ENCODE measurements at regions not wholly inside any gene's neighbourhood (a gene's known extent, or its start where the extent isn't known, plus 50 kb on each side); places are given as distances from the start of the nearest gene placed in this dataset.
"Not testable (repeated sequence)": the region's sequence is repeated elsewhere in the genome, so short reads cannot be mapped to it uniquely, and the experiment has no call there.

DNA sequence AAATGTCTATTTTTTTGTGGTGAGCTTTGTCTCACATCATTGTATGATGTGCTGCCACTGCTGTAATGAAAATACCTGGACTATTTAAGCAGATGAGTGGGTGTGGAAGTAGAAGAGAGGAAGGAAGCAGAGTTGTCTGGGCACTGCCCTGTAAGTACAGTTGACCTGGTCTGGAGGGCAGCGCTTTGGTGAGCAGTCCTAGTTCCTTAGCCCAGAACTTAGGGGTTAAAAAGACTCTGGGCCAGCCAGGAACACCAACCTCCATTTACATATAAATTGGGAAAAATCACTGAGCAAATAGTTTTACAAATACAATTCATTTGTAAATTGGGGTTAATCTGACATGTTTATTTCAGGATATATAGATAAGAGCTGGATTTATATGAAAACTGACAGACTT is 347.1 kb upstream of the FAT1 start:
- no peak for DNase-seq

DNA sequence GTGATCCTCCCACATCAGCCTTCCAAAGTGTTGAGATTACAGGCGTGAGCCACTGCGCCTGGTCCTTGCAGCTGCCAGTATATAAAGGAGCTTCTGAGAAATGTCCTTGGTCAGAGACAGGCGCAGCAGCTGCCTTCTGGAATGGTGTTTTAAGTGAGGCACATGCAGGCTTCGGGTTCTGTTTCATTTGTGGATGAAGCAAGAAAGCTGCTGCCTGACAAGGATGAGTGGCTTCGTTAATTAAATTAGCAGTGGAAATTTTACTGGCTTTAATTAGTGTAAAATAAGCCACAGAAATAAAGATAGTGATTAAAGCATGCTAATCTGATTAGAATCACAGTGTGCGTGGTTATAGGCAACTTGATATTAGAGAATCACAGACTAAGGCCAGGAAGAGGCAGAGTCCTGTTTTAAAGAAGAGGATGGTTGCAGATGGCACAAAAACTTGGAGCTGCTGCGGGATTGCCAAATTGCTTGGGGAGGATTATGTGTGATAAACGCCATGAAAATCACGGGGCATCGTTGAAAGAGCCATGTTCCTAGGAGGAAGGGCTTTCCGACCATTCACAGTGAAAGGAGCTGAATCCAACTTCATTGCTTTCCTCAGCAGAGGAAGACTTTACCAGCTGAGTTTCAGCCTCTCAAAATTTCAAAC is 348.4 kb upstream of the FAT1 start:
- no peak for DNase-seq

- no peak for DNase-seq
Observed at GRCh38 chr4:187073820-187074219, 350.2 kb upstream of the FAT1 start.

DNA sequence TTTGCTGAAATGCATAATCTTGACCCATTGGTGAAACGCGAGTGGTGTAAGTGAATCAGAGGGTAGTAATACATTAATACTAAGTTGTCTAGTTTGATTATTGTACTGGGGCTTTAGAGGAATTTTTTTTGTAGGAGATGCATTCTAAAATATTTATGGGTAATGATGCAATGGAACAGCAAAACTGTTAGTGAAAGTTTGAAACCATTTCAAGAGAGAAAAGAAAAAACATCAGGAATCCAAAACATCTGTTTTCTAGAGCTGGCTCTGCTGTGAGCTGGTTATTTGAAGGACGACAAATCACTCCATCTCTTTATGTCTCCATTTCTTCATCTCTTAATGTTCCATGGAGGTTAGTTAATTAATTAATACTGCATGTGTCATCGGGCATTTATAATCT is 351.9 kb upstream of the FAT1 start:
- DNase-seq = no peak

- no peak for DNase-seq
Observed at GRCh38 chr4:187077744-187078401, 354.2 kb upstream of the FAT1 start.

- DNase-seq = no peak
Observed at GRCh38 chr4:187084701-187085100, 361.0 kb upstream of the FAT1 start.

DNA sequence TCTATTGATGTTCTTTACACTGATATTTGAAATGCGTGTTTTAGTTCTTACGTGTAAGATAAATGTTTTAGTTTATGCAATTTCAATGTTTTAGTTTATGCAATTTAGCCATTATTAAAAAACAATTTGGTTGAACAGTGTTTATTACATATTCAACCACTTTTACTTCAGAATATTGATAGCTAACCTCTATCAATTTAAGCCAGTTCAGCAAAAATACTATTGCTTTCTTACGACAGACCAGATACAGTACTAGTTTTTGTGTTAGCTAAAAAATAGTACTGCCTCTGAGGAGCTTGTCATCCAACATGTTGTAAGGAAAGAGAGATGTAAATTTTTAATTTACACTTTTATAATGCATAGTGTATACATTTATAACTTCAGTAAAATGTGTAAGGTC is 361.7 kb upstream of the FAT1 start:
- no peak for DNase-seq

DNA sequence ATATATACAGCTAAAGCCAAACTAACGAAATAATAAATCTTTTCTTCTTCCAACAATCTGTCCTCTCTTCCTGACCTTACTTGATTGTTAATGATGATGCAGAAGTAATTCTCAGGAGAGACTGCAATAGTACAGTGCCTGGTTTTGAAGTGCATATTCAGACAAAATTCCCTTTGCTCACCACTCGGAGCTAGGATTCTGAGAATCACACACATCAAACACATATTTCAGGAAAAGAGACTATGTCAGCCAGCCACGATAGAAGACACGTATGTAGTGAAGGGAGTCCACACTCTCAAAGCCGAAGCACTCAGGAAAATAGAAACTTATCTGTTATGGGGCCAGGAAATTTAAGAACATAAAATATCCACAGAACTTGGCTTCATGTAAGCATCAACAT is 362.5 kb upstream of the FAT1 start:
- no peak for DNase-seq

GRCh38 chr4:187088070-187088799 is 364.6 kb upstream of the FAT1 start:
- DNase-seq = no peak

DNA sequence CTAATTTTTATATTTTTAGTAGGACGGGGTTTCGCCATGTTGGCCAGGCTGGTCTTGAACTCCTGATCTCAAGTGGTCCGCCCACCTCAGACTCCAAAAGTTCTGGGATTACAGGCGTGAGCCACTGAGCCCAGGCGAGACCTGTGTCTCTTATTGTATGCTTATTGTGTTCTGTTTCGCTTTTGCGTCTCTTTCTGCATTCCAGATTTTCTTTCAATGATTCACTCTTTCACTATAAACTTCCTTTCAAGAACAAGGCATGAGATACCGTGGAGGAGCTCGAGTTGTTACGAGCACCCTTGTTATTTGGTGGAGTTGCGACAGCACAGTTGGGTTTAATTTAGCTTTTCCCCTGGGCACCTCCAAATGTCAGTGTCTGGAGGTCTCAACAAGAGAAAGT is 366.7 kb upstream of the FAT1 start:
- no peak for DNase-seq

- DNase-seq = not testable (repeated sequence)
Observed at GRCh38 chr4:187090832-187091231, 367.2 kb upstream of the FAT1 start.

- no peak for DNase-seq
Observed at GRCh38 chr4:187094144-187094543, 370.5 kb upstream of the FAT1 start.

DNA sequence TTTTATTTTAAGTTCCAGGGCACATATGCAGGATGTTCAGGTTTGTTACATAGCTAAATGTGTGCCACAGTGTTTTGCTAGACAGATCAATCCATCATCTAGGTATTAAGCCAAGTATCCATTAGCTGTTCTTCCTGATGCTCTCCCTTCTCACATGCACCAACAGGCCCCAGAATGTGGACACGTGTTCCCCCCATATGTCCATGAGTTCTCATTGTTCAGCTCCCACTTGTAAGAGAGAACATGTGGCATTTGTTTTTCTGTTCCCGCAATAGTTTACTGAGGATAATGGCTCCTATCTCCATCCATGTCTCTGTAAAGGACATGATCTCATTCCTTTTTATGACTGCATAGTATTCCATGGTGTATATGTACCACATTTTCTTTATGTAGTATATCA is 374.8 kb upstream of the FAT1 start:
- DNase-seq = no peak

DNA sequence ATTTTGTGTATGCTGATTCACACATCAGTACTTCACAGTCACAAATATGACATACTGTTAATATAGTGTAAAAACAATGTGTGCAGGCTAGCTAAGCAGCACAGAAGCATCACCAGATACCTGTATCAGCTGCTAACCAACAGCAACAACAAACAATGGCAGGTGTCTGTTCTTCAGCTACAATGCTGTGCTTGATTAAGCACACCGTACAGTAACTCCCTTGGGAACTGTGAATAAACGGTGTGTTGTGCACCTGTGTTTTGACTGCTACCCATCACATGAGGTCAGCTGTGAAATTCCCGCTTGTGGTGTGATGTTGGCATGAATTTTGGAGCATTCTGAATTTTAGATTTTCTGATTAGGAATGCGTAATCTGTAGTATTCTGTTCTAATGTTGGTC is 379.7 kb upstream of the FAT1 start:
- no peak for DNase-seq

- no peak for DNase-seq
Observed at GRCh38 chr4:187108845-187109244, 385.2 kb upstream of the FAT1 start.

GRCh38 chr4:187109636-187110035 is 386.0 kb upstream of the FAT1 start:
- DNase-seq = no peak

DNA sequence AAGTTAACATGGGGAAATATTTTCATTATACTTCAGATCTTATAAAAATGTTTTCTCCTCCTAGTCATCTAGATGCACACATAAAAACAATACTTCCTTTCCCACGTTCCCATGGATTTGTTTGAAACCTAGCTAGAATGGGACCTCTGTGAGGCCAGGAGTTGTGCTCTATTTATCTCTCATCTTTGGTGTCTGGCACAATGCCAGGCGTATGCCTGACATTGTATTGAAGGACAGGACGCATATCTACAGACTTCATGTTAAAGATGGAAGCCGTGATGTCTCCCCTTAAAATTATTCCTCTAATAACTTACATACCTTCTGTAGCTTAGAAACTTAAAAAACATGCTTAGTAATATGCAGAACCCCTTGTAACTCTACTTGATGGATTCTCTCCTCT is 394.5 kb upstream of the FAT1 start:
- no peak for DNase-seq

- DNase-seq = no peak
Observed at GRCh38 chr4:187118602-187119120, 395.0 kb upstream of the FAT1 start.

DNA sequence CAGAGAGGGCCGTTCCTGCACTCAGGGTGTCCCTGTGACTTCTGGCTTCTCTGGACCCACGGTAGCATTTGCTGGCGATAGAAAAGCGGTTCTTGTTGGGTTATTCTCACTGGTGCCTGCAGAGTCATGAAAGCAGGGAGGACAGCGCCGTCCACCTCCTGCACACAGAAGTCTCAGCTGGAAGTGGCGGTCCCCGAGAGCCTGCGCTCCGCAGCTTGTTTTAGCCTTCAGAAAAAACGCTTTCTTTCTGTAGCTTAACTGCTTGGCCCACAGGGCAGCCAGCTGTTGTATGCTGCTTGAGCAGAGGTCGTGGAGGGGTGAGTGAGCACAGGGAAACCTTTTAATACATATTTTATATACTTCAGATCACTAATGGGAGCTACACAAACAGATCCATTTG is 400.7 kb upstream of the FAT1 start:
- DNase-seq = no peak

DNA sequence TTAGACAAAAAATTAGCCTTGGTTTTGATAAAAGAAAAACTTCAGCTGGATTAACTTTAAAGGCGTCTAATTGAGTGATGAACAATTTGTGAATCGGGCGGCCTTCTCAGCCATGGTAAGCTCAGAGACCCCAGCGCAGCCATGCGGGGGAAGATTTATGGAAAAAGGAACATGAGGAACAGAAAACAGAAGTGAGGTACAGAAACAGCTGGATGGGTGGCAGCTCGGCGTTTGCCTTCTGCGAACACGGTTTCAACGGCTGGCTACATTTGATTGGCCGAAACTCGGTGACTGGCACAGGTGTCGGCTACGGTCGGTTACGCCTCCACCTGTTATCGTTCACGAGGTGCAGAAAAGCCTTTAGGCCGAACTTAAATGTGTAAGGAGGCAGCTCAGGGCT is 401.4 kb upstream of the FAT1 start:
- no peak for DNase-seq

GRCh38 chr4:187127456-187127855 is 403.8 kb upstream of the FAT1 start:
- no peak for DNase-seq

DNA sequence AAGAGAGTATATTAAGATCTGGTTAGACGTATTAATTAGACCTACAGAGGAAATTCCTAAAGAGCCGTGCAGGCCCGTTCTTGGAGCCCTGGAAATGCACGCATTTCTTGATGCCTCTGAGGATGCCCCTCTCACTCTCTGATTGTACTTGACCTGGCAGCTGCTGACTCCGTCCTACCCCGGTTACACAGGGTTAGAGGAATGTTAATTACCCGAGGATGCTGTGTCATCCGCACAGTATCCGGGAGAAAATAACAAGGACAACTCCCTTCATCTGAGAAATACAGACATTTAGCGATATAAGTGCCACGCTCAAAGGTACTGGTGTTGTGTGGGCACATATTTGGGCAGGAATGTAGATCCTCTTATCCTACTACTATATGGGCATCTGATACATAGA is 404.6 kb upstream of the FAT1 start:
- no peak for DNase-seq

DNA sequence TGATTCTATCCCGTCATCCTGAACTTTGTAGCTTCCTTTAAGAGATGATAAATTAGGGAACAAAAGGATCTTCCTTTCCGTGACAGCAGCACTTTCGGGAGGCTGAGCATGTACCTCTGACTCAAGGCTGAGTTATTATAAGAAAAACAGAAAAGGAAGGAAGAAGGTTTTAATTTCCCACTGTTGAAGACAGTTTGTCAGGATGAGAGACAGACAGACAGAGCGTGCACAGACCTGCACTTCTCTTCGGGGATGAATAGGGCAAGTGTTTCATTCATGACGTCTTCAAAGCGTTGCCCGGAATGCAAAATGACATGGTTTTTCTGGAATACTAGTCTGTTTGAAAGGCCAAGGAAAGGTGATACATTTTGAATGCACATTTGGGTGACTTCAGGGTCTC is 405.3 kb upstream of the FAT1 start:
- no peak for DNase-seq

GRCh38 chr4:187131826-187132225 is 408.2 kb upstream of the FAT1 start:
- not testable (repeated sequence) for DNase-seq
